Testis (tissue), 2 donors: ENCODE measurements at regions not wholly inside any gene's neighbourhood (a gene's known extent, or its start where the extent isn't known, plus 50 kb on each side); places are given as distances from the start of the nearest gene placed in this dataset.

ENCODE experiments used
- DNase-seq: peaks from one replicate; pipeline ENCODE4 v3.0.0-alpha.2; 2019
- H3K27ac ChIP-seq, 2 donors: fragments of 200-600 bp; sonication (generic); one replicate each; pipeline ENCODE4 v1.5.1; 2019
- H3K27me3 ChIP-seq: fragments of 200-600 bp; sonication (generic); one replicate; pipeline ENCODE4 v1.5.1; 2019
- H3K36me3 ChIP-seq: fragments of 200-600 bp; sonication (generic); one replicate; pipeline ENCODE4 v1.5.1; 2017; ENCODE audit warnings: low read depth; ENCODE audit errors: missing control alignments
- H3K4me1 ChIP-seq: fragments of 200-600 bp; sonication (generic); one replicate; pipeline ENCODE4 v1.5.1; 2019
- H3K4me3 ChIP-seq, 2 donors: fragments of 200-600 bp; sonication (generic); one replicate each; pipeline ENCODE4 v1.5.1; 2017 to 2019
- H3K9me3 ChIP-seq: fragments of 200-600 bp; sonication (generic); one replicate; pipeline ENCODE4 v1.5.1; 2017
- POLR2A ChIP-seq: fragments of 450-650 bp; IDR thresholded peaks from one replicate; pipeline ENCODE4 v1.6.1; 2017; ENCODE audit warnings: antibody characterized with exemption, mild to moderate bottlenecking, moderate library complexity
- WGBS, 2 donors: methylation state at CpG; one replicate each; pipeline ENCODE4 v1.1.5; 2018; 5-methylcytosine and 5-hydroxymethylcytosine counted together
- intact Hi-C: fragments of 100-400 bp; cut with DNase I; formaldehyde crosslinking; loops from one replicate; pipeline ENCODE4 v1.15.1; 2023; ENCODE audit warnings: low total_unique reads
- TF ChIP-seq, protein P1 (sequence below), 3 experiments: fragments of 450-650 bp in 2 of 3; fragments of 200-600 bp in 1 of 3; sonication (generic) in 1 of 3; IDR thresholded peaks; one replicate each; pipeline ENCODE4 v1.5.1; 2016 to 2019; ENCODE audit warnings: antibody characterized with exemption in 3 of 3, mild to moderate bottlenecking in 2 of 3, moderate library complexity in 1 of 3

DNA sequence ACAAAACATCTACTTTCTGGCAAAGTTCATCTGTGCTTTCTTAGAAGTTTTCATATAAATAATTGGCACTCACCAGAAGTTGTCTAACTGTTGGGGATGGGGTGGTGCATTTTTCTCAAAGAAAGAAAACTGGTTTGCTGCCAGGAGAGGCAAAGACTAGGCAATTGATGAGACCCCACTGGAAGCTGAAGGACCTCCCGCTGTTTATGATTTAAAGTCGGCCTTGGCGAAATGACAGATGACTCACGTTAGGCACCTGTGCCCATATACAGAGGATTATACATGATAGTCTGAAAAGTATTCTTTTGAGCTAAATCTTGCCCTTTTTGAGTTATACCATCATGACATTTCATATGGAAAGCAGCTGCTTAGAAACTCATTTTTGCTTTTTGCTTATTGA lies 193.0 kb upstream of the ZFHX3 start:
- TF ChIP-seq POLR2A = no peak
- TF ChIP-seq, protein P1, sequence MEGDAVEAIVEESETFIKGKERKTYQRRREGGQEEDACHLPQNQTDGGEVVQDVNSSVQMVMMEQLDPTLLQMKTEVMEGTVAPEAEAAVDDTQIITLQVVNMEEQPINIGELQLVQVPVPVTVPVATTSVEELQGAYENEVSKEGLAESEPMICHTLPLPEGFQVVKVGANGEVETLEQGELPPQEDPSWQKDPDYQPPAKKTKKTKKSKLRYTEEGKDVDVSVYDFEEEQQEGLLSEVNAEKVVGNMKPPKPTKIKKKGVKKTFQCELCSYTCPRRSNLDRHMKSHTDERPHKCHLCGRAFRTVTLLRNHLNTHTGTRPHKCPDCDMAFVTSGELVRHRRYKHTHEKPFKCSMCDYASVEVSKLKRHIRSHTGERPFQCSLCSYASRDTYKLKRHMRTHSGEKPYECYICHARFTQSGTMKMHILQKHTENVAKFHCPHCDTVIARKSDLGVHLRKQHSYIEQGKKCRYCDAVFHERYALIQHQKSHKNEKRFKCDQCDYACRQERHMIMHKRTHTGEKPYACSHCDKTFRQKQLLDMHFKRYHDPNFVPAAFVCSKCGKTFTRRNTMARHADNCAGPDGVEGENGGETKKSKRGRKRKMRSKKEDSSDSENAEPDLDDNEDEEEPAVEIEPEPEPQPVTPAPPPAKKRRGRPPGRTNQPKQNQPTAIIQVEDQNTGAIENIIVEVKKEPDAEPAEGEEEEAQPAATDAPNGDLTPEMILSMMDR (IDR thresholded peaks at IDR 0.05) = no peak
- H3K4me1 ChIP-seq = no peaks in the 10 kb centered on the region
- H3K9me3 ChIP-seq = no peaks in the 10 kb centered on the region
- 90 to 92% methylated on average over 4 of the region's 4 CpGs for WGBS, 2 donors
- H3K36me3 ChIP-seq = no peaks in the 10 kb centered on the region
- no peak overlapping the region for H3K27ac ChIP-seq
- no peak for DNase-seq
- intact Hi-C loops = no loop called here
- no peaks in the 10 kb centered on the region for H3K27me3 ChIP-seq
- no peak overlapping the region for H3K4me3 ChIP-seq

DNA sequence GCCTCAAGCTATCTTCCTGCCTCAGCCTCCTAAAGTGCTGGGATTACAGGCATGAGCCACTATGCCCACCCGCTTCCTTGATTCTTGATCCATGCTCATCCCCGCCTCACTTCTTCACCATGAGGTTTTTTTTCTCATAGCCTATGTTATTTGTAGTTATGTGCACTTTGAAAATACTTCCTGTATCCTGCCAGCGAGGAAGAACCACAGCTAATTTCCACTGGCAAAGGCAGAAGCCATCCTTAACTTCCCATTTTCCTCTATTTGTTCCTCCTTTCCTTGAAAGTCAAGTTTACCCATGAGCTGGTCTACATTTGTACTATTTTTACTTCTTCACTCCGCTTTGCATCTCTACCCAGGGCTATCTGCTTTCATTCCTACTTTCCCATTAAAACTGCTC lies 189.7 kb upstream of the ZFHX3 start:
- TF ChIP-seq POLR2A = no peak
- TF ChIP-seq, protein P1 (IDR thresholded peaks at IDR 0.05) = no peak
- 95 to 99% methylated on average over 4 of the region's 4 CpGs for WGBS, 2 donors
- H3K27me3 ChIP-seq = no peaks in the 10 kb centered on the region
- H3K4me3 ChIP-seq = no peak overlapping the region
- intact Hi-C loops = no loop called here
- DNase-seq = no peak
- no peak overlapping the region for H3K27ac ChIP-seq
- H3K4me1 ChIP-seq = peaks cover 14% of the 10 kb centered on the region
- H3K36me3 ChIP-seq = no peaks in the 10 kb centered on the region
- H3K9me3 ChIP-seq = no peaks in the 10 kb centered on the region

DNA sequence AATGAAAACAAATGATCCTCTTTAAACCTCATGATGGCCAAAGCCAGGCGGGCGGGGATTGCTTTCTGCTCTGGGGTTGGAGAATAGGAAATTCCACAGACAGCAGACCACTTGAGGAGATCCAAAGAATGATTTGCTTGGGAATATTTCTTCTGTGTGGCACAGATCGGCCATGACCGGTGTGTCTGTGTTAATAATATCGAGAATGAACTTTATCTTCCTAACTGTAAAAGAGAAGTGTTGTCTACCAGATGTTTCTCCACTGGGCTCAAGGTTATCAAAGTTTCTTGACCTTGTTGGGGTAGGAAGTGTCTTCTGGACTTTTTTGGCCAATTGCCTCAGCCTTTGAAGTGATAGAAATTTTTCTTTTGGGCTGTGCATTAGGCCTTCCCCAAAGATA lies 186.6 kb upstream of the ZFHX3 start:
- Histone ChIP-seq H3K9me3 (no peaks in the 10 kb centered on the region), H3K27me3 (no peaks in the 10 kb centered on the region), H3K27ac (no peak overlapping the region), H3K36me3 (no peaks in the 10 kb centered on the region), H3K4me3 (no peak overlapping the region), H3K4me1 (peaks cover 18% of the 10 kb centered on the region)
- DNase-seq = no peak
- WGBS, 2 donors = 55% methylated on average over 5 of the region's 5 CpGs
- TF ChIP-seq, protein P1 (IDR thresholded peaks at IDR 0.05) = no peak
- no peak for TF ChIP-seq POLR2A
- intact Hi-C loops = no loop called here

DNA sequence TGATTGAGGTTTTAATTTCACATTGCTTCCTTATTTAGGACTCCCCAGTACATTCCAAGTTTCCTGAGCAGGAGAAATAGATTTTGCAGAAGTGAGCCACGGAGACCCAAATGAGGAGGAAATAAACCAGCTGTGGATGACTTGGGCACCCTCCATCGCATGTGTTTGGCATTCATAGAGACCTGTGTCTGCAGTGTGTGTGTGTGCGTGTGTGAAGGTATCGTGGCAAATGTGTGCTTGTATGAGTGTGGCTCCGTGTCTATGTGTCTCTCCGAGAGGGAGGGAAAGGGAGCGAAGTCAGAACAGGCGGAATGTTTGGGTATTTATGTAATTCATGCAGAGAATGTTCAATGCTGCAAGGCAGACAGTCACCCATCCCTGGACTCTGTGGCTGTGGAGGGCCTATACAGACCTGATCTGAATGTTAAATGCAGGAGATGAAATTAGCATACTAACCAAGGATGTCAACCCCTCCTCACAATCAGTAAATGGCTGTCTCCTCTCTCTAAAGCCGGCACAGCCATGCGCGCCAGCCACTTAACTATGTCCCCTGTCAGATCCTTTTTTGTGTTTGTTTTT lies 186.0 kb upstream of the ZFHX3 start:
- H3K36me3 ChIP-seq = no peaks in the 10 kb centered on the region
- peaks cover 18% of the 10 kb centered on the region for H3K4me1 ChIP-seq
- 60 to 61% methylated on average over 11 of the region's 11 CpGs for WGBS, 2 donors
- no peaks in the 10 kb centered on the region for H3K9me3 ChIP-seq
- DNase-seq = no peak
- no peak overlapping the region for H3K27ac ChIP-seq
- no peak for TF ChIP-seq POLR2A
- TF ChIP-seq, protein P1 (IDR thresholded peaks at IDR 0.05) = no peak
- no peak overlapping the region for H3K4me3 ChIP-seq
- intact Hi-C loops = no loop called here
- H3K27me3 ChIP-seq = no peaks in the 10 kb centered on the region

DNA sequence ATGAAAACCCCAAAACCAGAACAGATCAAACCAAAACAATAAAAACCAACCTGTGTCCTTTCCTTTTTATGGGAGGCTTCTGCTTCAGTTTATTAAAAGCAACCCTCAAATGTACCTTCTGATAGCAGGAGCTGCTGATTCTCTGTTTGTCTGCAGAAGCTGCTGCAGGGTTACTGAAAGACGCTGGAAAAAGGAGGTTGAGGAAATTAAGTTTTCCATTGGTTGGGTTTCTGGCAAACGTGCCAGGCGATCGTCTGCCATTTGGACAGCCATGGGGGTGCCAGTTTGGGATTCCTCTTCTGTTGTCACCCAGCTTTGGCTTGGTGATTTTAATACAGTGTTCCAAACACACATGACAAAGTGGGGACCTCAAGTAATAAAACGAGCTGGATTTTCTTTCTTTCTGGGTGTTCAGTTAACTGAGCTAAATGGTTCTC lies 185.4 kb upstream of the ZFHX3 start:
- Histone ChIP-seq H3K9me3 (no peaks in the 10 kb centered on the region), H3K4me1 (peaks cover 18% of the 10 kb centered on the region), H3K27me3 (no peaks in the 10 kb centered on the region), H3K4me3 (no peak overlapping the region), H3K36me3 (no peaks in the 10 kb centered on the region), H3K27ac (no peak overlapping the region)
- TF ChIP-seq, protein P1 (IDR thresholded peaks at IDR 0.05) = no peak
- no peak for TF ChIP-seq POLR2A
- no peak for DNase-seq
- intact Hi-C loops = no loop called here
- WGBS, 2 donors = 25 to 30% methylated on average over 5 of the region's 5 CpGs
